IMR-90 (cell line): ENCODE measurements at regions not wholly inside any gene's neighbourhood (a gene's known extent, or its start where the extent isn't known, plus 50 kb on each side); places are given as distances from the start of the nearest gene placed in this dataset.

Source experiments
- ATAC-seq: fragments of 200-7000 bp; cut with Tn5 transposase; 2 replicates; pipeline ENCODE4 v1.9.1; 2020; ENCODE audit warnings: low read depth, mild to moderate bottlenecking, moderate library complexity
- BruUV-seq: library from RNA; stranded (reverse); fragments of 400-500 nt; replicated peaks from 2 replicates; lab custom pipeline; 2021; lab: Mats Ljungman, UMichigan
- CTCF ChIA-PET: fragments of 300-600 bp; formaldehyde crosslinking; extraction: SDS; loops from one replicate; lab custom pipeline; 2021; ENCODE audit warnings: antibody characterized with exemption; lab: Yijun Ruan, JAX
- POLR2A ChIA-PET: fragments of 300-600 bp; sonication (Branson Sonifier 250); formaldehyde crosslinking; loops from one replicate; lab custom pipeline; 2022; ENCODE audit warnings: antibody characterized with exemption; ENCODE audit not compliant: unreplicated experiment; lab: Charles Lee
- DNase-seq: peaks from one replicate; pipeline ENCODE4 v3.0.0; 2013
- H2AFZ ChIP-seq: replicated peaks from 2 replicates; pipeline ENCODE3; 2013; ENCODE audit warnings: low read length, mild to moderate bottlenecking; ENCODE audit not compliant: poor library complexity
- H2AK5ac ChIP-seq: 2 replicates; pipeline ENCODE4 v1.6.1; 2013; ENCODE audit warnings: low read depth, low read length, inconsistent platforms
- H2AK9ac ChIP-seq: replicated peaks from 2 replicates; pipeline ENCODE3; 2013; ENCODE audit warnings: mild to moderate bottlenecking, low read depth, low read length, moderate library complexity; ENCODE audit not compliant: poor library complexity
- H2BK120ac ChIP-seq: 2 replicates; pipeline ENCODE4 v1.6.1; 2013; ENCODE audit warnings: low read depth, low read length, inconsistent platforms
- H2BK15ac ChIP-seq: 3 replicates; pipeline ENCODE4 v1.6.1; 2013; ENCODE audit warnings: low read depth, low read length, inconsistent platforms
- H2BK20ac ChIP-seq: 2 replicates; pipeline ENCODE4 v1.6.1; 2013; ENCODE audit warnings: low read depth, mild to moderate bottlenecking, inconsistent platforms, low read length, moderate library complexity
- H2BK5ac ChIP-seq: 2 replicates; pipeline ENCODE4 v1.6.1; 2013; ENCODE audit warnings: mild to moderate bottlenecking, low read depth, low read length, inconsistent platforms; ENCODE audit not compliant: poor library complexity, severe bottlenecking
- H3K14ac ChIP-seq: replicated peaks from 2 replicates; pipeline ENCODE4 v1.6.1; 2013; ENCODE audit warnings: low read depth, low read length, inconsistent platforms
- H3K18ac ChIP-seq: 2 replicates; pipeline ENCODE4 v1.6.1; 2013; ENCODE audit warnings: low read depth, low read length, control low read depth
- H3K23ac ChIP-seq: 2 replicates; pipeline ENCODE4 v1.6.1; 2013; ENCODE audit warnings: low read depth, low read length, inconsistent platforms
- H3K27ac ChIP-seq: 2 replicates; pipeline ENCODE4 v1.5.1; 2013; ENCODE audit warnings: mild to moderate bottlenecking, control low read depth, low read length; ENCODE audit not compliant: insufficient read depth
- H3K27me3 ChIP-seq: 2 replicates; pipeline ENCODE4 v1.6.1; 2013; ENCODE audit warnings: low read length; ENCODE audit not compliant: control insufficient read depth, insufficient read depth
- H3K36me3 ChIP-seq: 2 replicates; pipeline ENCODE4 v1.6.1; 2013; ENCODE audit warnings: low read length, mixed read lengths; ENCODE audit not compliant: control insufficient read depth, insufficient read depth
- H3K4ac ChIP-seq: 2 replicates; pipeline ENCODE4 v1.6.1; 2013; ENCODE audit warnings: low read depth, low read length, inconsistent platforms
- H3K4me1 ChIP-seq: 2 replicates; pipeline ENCODE4 v1.6.1; 2013; ENCODE audit warnings: low read length, mixed read lengths; ENCODE audit not compliant: control insufficient read depth, insufficient read depth
- H3K4me2 ChIP-seq: 2 replicates; pipeline ENCODE4 v1.6.1; 2013; ENCODE audit warnings: low read depth, mild to moderate bottlenecking, control low read depth, low read length, moderate library complexity
- H3K4me3 ChIP-seq: 2 replicates; pipeline ENCODE4 v1.5.1; 2013; ENCODE audit warnings: low read depth, mild to moderate bottlenecking, control low read depth, low read length, moderate library complexity; ENCODE audit not compliant: insufficient read depth
- H3K56ac ChIP-seq: 2 replicates; pipeline ENCODE4 v1.6.1; 2013; ENCODE audit warnings: low read length, inconsistent platforms; ENCODE audit not compliant: insufficient read depth; ENCODE audit errors: extremely low read depth
- H3K79me1 ChIP-seq, 2 experiments: 2 replicates each; pipeline ENCODE4 v1.6.1; 2013; ENCODE audit warnings: low read length in 2 of 2, inconsistent platforms in 1 of 2, low read depth in 1 of 2
- H3K9ac ChIP-seq: 2 replicates; pipeline ENCODE4 v1.6.1; 2013; ENCODE audit warnings: low read depth, low read length, control low read depth
- H3K9me1 ChIP-seq: 2 replicates; pipeline ENCODE4 v1.6.1; 2013; ENCODE audit warnings: low read length, inconsistent platforms; ENCODE audit not compliant: insufficient read depth
- H3K9me3 ChIP-seq: 2 replicates; pipeline ENCODE4 v1.6.1; 2013; ENCODE audit warnings: low read length; ENCODE audit not compliant: control insufficient read depth, insufficient read depth
- H4K20me1 ChIP-seq: 2 replicates; pipeline ENCODE4 v1.6.1; 2013; ENCODE audit warnings: low read length, inconsistent platforms; ENCODE audit not compliant: insufficient read depth
- H4K5ac ChIP-seq: 2 replicates; pipeline ENCODE4 v1.6.1; 2013; ENCODE audit warnings: mild to moderate bottlenecking, low read depth, low read length, control low read depth
- H4K8ac ChIP-seq, 2 experiments: 2 replicates each; pipeline ENCODE4 v1.6.1; 2013; ENCODE audit warnings: low read depth in 2 of 2, low read length in 2 of 2, control low read depth in 1 of 2, inconsistent platforms in 1 of 2
- H4K91ac ChIP-seq: 2 replicates; pipeline ENCODE4 v1.6.1; 2013; ENCODE audit warnings: low read depth, low read length, inconsistent platforms; ENCODE audit not compliant: insufficient read depth
- BHLHE40 ChIP-seq: fragments of 150-350 bp; IDR thresholded peaks from 2 replicates; pipeline ENCODE4 v1.6.1; 2016; ENCODE audit warnings: mild to moderate bottlenecking, low read depth, low read length
- CEBPB ChIP-seq: IDR thresholded peaks from 2 replicates; pipeline ENCODE4 v1.6.1; 2012; ENCODE audit warnings: low read depth, low read length, improper control_type of control experiment
- CHD1 ChIP-seq: IDR thresholded peaks from 2 replicates; pipeline ENCODE4 v1.6.1; 2012; ENCODE audit warnings: low read depth, low read length, improper control_type of control experiment
- CTCF ChIP-seq: conservative IDR thresholded peaks from 2 replicates; pipeline ENCODE4 v1.5.1; 2012; ENCODE audit warnings: mild to moderate bottlenecking, low read depth, low read length, improper control_type of control experiment
- FOS ChIP-seq: fragments of 150-350 bp; IDR thresholded peaks from 2 replicates; pipeline ENCODE4 v1.6.1; 2016; ENCODE audit warnings: low read depth, low read length
- MAFK ChIP-seq: IDR thresholded peaks from 2 replicates; pipeline ENCODE4 v1.6.1; 2012; ENCODE audit warnings: low read depth, low read length, improper control_type of control experiment
- MAZ ChIP-seq: IDR thresholded peaks from 2 replicates; pipeline ENCODE4 v1.6.1; 2012; ENCODE audit warnings: low read depth, mild to moderate bottlenecking, low read length, improper control_type of control experiment, moderate library complexity, borderline replicate concordance
- NFE2L2 ChIP-seq: fragments of 150-350 bp; IDR thresholded peaks from 2 replicates; pipeline ENCODE4 v1.6.1; 2016; ENCODE audit warnings: low read depth, mild to moderate bottlenecking, low read length
- POLR2A ChIP-seq: IDR thresholded peaks from 2 replicates; pipeline ENCODE4 v1.6.1; 2012; ENCODE audit warnings: mild to moderate bottlenecking, low read depth, low read length
- RAD21 ChIP-seq: IDR thresholded peaks from 2 replicates; pipeline ENCODE4 v1.6.1; 2012; ENCODE audit warnings: low read length, improper control_type of control experiment
- RCOR1 ChIP-seq: IDR thresholded peaks from 2 replicates; pipeline ENCODE4 v1.6.1; 2012; ENCODE audit warnings: mild to moderate bottlenecking, low read length, improper control_type of control experiment; ENCODE audit not compliant: insufficient replicate concordance
- RFX5 ChIP-seq: IDR thresholded peaks from 2 replicates; pipeline ENCODE4 v1.8.0; 2012; ENCODE audit warnings: low read depth, mild to moderate bottlenecking, low read length, moderate library complexity
- USF2 ChIP-seq: fragments of 150-350 bp; IDR thresholded peaks from 2 replicates; pipeline ENCODE4 v1.6.1; 2017; ENCODE audit warnings: mild to moderate bottlenecking, antibody characterized with exemption, low read length, low read depth
- WGBS, 2 experiments: methylation state at CpG; one replicate each; pipeline versions ENCODE4 v1.1.5 to v1.1.7; 2013; ENCODE audit warnings: missing lambda C conversion rate in 2 of 2; ENCODE audit not compliant: insufficient read length in 1 of 2; ENCODE audit errors: extremely low coverage in 2 of 2; 5-methylcytosine and 5-hydroxymethylcytosine counted together
- dilution Hi-C: fragments of 300-500 bp; cut with HindIII; formaldehyde crosslinking; loops from one replicate; pipeline ENCODE4 v1.14.3; 2018; ENCODE audit warnings: low sequenced_read_pairs; ENCODE audit not compliant: unreplicated experiment
- in situ Hi-C: fragments of 300-500 bp; cut with MboI; formaldehyde crosslinking; loops from 3 replicates; pipeline ENCODE4 v1.14.3; 2019; ENCODE audit warnings: low sequenced_read_pairs, inconsistent platforms, mixed read lengths
- intact Hi-C: fragments of 100-400 bp; cut with micrococcal nuclease; formaldehyde crosslinking; loops from 2 replicates; pipeline ENCODE4 v1.10.0; 2022
- TF ChIP-seq, protein P1 (sequence below): fragments of 150-350 bp; IDR thresholded peaks from 2 replicates; pipeline ENCODE4 v1.6.1; 2016; ENCODE audit warnings: low read depth, mild to moderate bottlenecking, low read length, moderate library complexity, borderline replicate concordance

- H3K9me1 ChIP-seq: no peaks in the 10 kb centered on the region
- H2BK120ac ChIP-seq: no peak overlapping the region
- POLR2A ChIA-PET: no interaction called here
- peaks cover 3% of the 10 kb centered on the region; the same call in 1 of the 2 replicates for H3K9me3 ChIP-seq
- no peak for ATAC-seq
- dilution Hi-C loops: no loop called here
- TF ChIP-seq MAFK: no peak
- TF ChIP-seq CHD1: no peak
- no peak for TF ChIP-seq BHLHE40
- no peak for TF ChIP-seq MAZ
- TF ChIP-seq POLR2A: no peak
- no peak for TF ChIP-seq FOS
- no peak for TF ChIP-seq NFE2L2
- TF ChIP-seq, protein P1, sequence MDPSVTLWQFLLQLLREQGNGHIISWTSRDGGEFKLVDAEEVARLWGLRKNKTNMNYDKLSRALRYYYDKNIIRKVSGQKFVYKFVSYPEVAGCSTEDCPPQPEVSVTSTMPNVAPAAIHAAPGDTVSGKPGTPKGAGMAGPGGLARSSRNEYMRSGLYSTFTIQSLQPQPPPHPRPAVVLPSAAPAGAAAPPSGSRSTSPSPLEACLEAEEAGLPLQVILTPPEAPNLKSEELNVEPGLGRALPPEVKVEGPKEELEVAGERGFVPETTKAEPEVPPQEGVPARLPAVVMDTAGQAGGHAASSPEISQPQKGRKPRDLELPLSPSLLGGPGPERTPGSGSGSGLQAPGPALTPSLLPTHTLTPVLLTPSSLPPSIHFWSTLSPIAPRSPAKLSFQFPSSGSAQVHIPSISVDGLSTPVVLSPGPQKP: no peak
- TF ChIP-seq CEBPB: no peak
- TF ChIP-seq RFX5: no peak
- no peak for TF ChIP-seq CTCF
- no peak for TF ChIP-seq USF2
- no peak for TF ChIP-seq RAD21
- no peak for TF ChIP-seq RCOR1
- intact Hi-C loops: no loop called here
- no peak overlapping the region for H2AK9ac ChIP-seq
- no peaks in the 10 kb centered on the region for H4K20me1 ChIP-seq
- H2AK5ac ChIP-seq: no peak overlapping the region
- H3K9ac ChIP-seq: no peak overlapping the region
- no peak overlapping the region for H3K4me3 ChIP-seq
- CTCF ChIA-PET: no interaction called here
- H3K23ac ChIP-seq: no peak overlapping the region
- no peak overlapping the region for H3K56ac ChIP-seq
- no peaks in the 10 kb centered on the region for H3K4me1 ChIP-seq
- WGBS, 2 experiments: 0% methylated on average over 1 of the region's 5 CpGs; no CpG with 5 or more reads in 1 of the 2 experiments
- no peak for DNase-seq
- in situ Hi-C loops: no loop called here
- H3K14ac ChIP-seq: no peak overlapping the region
- no peak overlapping the region for H4K5ac ChIP-seq
- H3K27me3 ChIP-seq: no peaks in the 10 kb centered on the region
- no peak overlapping the region for H2BK15ac ChIP-seq
- H2AFZ ChIP-seq: no peak overlapping the region
- H3K79me1 ChIP-seq: no peaks in the 10 kb centered on the region
- no peak overlapping the region for H2BK5ac ChIP-seq
- no peak overlapping the region for H4K91ac ChIP-seq
- BruUV-seq: no TSS peak
- no peaks in the 10 kb centered on the region for H3K36me3 ChIP-seq
- H3K18ac ChIP-seq: no peak overlapping the region
- H3K27ac ChIP-seq: no peak overlapping the region
- H4K8ac ChIP-seq: no peak overlapping the region
- H3K4me2 ChIP-seq: no peak overlapping the region
- no peak overlapping the region for H3K4ac ChIP-seq
- no peak overlapping the region for H2BK20ac ChIP-seq
These were observed 431.8 kb downstream of the SOCS6 start for GRCh38 chr18:70720607-70721006.
